HEK293T (cell line): ENCODE measurements at regions not wholly inside any gene's neighbourhood (a gene's known extent, or its start where the extent isn't known, plus 50 kb on each side); places are given as distances from the start of the nearest gene placed in this dataset.

Experiments used
- ARNT ChIP-seq: fragments of 450-650 bp; IDR thresholded peaks from 2 replicates; pipeline ENCODE4 v1.6.1; 2017; ENCODE audit warnings: mild to moderate bottlenecking
- BHLHE40 ChIP-seq: fragments of 450-650 bp; IDR thresholded peaks from 2 replicates; pipeline ENCODE4 v1.6.1; 2016; ENCODE audit warnings: mild to moderate bottlenecking, moderate library complexity, borderline replicate concordance
- FOXK2 ChIP-seq: fragments of 450-650 bp; IDR thresholded peaks from 2 replicates; pipeline ENCODE4 v1.6.1; 2016; ENCODE audit warnings: mild to moderate bottlenecking
- FOXM1 ChIP-seq: fragments of 450-650 bp; IDR thresholded peaks from 2 replicates; pipeline ENCODE4 v1.6.1; 2017; ENCODE audit warnings: mild to moderate bottlenecking, borderline replicate concordance
- L3MBTL2 ChIP-seq: fragments of 450-650 bp; conservative IDR thresholded peaks from 2 replicates; pipeline ENCODE4 v1.6.1; 2016; ENCODE audit warnings: mild to moderate bottlenecking
- LEF1 ChIP-seq: fragments of 450-650 bp; IDR thresholded peaks from 2 replicates; pipeline ENCODE4 v1.6.1; 2017; ENCODE audit warnings: mild to moderate bottlenecking, borderline replicate concordance
- SP1 ChIP-seq: fragments of 450-650 bp; IDR thresholded peaks from 2 replicates; pipeline ENCODE4 v1.6.1; 2017
- SUZ12 ChIP-seq: fragments of 450-650 bp; IDR thresholded peaks from 2 replicates; pipeline ENCODE4 v1.6.1; 2016; ENCODE audit warnings: mild to moderate bottlenecking
- TF ChIP-seq, protein P1 (sequence below): fragments of 450-650 bp; IDR thresholded peaks from 2 replicates; pipeline ENCODE4 v1.6.1; 2016

DNA sequence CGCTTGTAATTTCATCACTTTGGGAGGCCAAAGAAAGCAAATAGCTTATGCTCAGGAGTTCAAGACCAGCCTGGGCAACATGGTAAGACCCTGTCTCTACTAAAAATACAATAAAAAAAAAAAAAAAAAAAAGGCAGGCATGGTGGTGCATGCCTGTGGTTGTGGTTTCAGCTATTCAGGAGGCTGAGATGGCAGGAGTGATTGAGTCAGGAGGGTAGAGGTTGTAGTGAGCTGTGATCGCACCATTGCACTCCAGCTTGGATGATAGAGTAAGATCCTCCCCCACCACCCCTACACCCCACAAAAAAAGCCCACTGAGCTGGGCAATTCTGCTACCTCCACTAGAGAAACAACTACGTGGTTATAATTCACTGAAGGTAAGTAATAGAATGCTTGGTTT is 118.8 kb upstream of the PCDH18 start:
- TF ChIP-seq SP1 (no peak), SUZ12 (no peak), FOXK2 (no peak), L3MBTL2 (no peak), BHLHE40 (no peak), FOXM1 (no peak), LEF1 (no peak), ARNT (no peak)
- TF ChIP-seq, protein P1, sequence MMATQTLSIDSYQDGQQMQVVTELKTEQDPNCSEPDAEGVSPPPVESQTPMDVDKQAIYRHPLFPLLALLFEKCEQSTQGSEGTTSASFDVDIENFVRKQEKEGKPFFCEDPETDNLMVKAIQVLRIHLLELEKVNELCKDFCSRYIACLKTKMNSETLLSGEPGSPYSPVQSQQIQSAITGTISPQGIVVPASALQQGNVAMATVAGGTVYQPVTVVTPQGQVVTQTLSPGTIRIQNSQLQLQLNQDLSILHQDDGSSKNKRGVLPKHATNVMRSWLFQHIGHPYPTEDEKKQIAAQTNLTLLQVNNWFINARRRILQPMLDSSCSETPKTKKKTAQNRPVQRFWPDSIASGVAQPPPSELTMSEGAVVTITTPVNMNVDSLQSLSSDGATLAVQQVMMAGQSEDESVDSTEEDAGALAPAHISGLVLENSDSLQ, result no peak
